ENCODE measurements at regions not wholly inside any gene's neighbourhood (a gene's known extent, or its start where the extent isn't known, plus 50 kb on each side); places are given as distances from the start of the nearest gene placed in this dataset.
"Not testable (repeated sequence)": the region's sequence is repeated elsewhere in the genome, so short reads cannot be mapped to it uniquely, and the experiment has no call there.

DNA sequence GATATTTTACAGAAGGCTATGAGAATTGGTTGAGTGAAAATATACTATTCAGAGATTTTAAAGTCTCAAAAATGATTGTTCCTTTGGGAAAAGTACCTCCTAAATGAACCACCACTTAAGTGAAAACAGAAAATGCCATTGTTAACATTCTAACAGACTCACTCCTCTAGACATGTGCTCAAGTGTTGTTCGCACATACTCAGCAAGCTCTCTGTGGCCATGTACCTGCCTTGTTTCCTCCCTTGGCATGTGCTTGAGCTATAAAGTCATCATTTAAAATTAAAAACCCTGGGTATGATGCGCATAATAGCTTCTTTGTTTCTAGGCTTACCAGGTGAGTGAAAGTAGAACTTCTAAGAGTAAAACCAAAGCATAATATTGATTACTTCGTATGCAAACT lies 343.2 kb upstream of the VRK2 start:
- WGBS, 2 experiments (ENCODE audit: insufficient coverage in 2 of 2) = 86% methylated on average over 1 of the region's 3 CpGs

GRCh38 chr2:57707794-57708193 lies 338.8 kb upstream of the VRK2 start:
- not testable (repeated sequence) for H3K36me3 ChIP-seq (ENCODE audit: control insufficient read depth, insufficient read depth, low read length); H3K9me3 ChIP-seq (ENCODE audit: control insufficient read depth, low read length); H3K27ac ChIP-seq (ENCODE audit: low read depth, low read length, severe bottlenecking); H3K4me1 ChIP-seq (ENCODE audit: control insufficient read depth, insufficient read depth, low read length, poor library complexity, severe bottlenecking); H3K4me3 ChIP-seq (ENCODE audit: extremely low read depth, insufficient read depth, low read length, poor library complexity, severe bottlenecking)
- no CpG with 5 or more reads among the region's 8 CpGs for WGBS, 2 experiments (ENCODE audit: insufficient coverage in 2 of 2)

More for the DNA sequence above, 343.2 kb upstream of the VRK2 start:
- no peak overlapping the region for H3K27ac ChIP-seq (ENCODE audit: low read depth, low read length, severe bottlenecking)
- peaks cover 6% of the 10 kb centered on the region for H3K9me3 ChIP-seq (ENCODE audit: control insufficient read depth, low read length)
- no peak overlapping the region for H3K4me3 ChIP-seq (ENCODE audit: extremely low read depth, insufficient read depth, low read length, poor library complexity, severe bottlenecking)
- H3K36me3 ChIP-seq (ENCODE audit: control insufficient read depth, insufficient read depth, low read length) = no peaks in the 10 kb centered on the region
- peaks cover 18% of the 10 kb centered on the region for H3K4me1 ChIP-seq (ENCODE audit: control insufficient read depth, insufficient read depth, low read length, poor library complexity, severe bottlenecking)

DNA sequence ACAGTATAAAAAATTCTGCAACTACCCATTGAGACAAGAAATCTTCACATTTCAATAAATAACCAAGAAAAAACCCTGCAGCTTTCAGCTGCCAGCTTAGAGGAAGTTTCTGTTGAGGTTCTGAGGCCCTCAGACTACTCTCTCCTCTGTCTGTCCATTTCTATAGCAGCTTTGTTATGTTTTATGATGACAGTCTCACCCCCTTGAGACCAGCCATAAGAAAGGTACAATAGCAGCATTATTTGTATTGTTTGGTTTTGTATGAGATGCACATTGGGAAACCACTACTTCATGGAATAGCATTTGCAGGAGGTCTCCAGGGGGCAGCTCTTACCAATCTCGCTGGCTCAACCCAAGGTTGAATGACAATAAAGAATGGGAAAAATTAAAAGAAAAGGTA lies 334.6 kb upstream of the VRK2 start:
- WGBS, 2 experiments (ENCODE audit: insufficient coverage in 2 of 2) = 86 to 90% methylated on average over 1 of the region's 1 CpG
- Histone ChIP-seq H3K4me3 (ENCODE audit: extremely low read depth, insufficient read depth, low read length, poor library complexity, severe bottlenecking) (no peak overlapping the region), H3K36me3 (ENCODE audit: control insufficient read depth, insufficient read depth, low read length) (no peaks in the 10 kb centered on the region), H3K9me3 (ENCODE audit: control insufficient read depth, low read length) (no peaks in the 10 kb centered on the region), H3K27ac (ENCODE audit: low read depth, low read length, severe bottlenecking) (no peak overlapping the region), H3K4me1 (ENCODE audit: control insufficient read depth, insufficient read depth, low read length, poor library complexity, severe bottlenecking) (no peaks in the 10 kb centered on the region)

- H3K4me3 ChIP-seq (ENCODE audit: extremely low read depth, insufficient read depth, low read length, poor library complexity, severe bottlenecking) = no peak overlapping the region
- WGBS, 2 experiments (ENCODE audit: insufficient coverage in 2 of 2) = 7% methylated on average over 9 to 11 of the region's 16 CpGs
- no peaks in the 10 kb centered on the region for H3K36me3 ChIP-seq (ENCODE audit: control insufficient read depth, insufficient read depth, low read length)
- peak overlapping the region; percentile 54 for H3K27ac ChIP-seq (ENCODE audit: low read depth, low read length, severe bottlenecking)
- H3K4me1 ChIP-seq (ENCODE audit: control insufficient read depth, insufficient read depth, low read length, poor library complexity, severe bottlenecking) = peaks cover 9% of the 10 kb centered on the region
- H3K9me3 ChIP-seq (ENCODE audit: control insufficient read depth, low read length) = no peaks in the 10 kb centered on the region
Observed at GRCh38 chr2:57720728-57721627, 325.6 kb upstream of the VRK2 start.

DNA sequence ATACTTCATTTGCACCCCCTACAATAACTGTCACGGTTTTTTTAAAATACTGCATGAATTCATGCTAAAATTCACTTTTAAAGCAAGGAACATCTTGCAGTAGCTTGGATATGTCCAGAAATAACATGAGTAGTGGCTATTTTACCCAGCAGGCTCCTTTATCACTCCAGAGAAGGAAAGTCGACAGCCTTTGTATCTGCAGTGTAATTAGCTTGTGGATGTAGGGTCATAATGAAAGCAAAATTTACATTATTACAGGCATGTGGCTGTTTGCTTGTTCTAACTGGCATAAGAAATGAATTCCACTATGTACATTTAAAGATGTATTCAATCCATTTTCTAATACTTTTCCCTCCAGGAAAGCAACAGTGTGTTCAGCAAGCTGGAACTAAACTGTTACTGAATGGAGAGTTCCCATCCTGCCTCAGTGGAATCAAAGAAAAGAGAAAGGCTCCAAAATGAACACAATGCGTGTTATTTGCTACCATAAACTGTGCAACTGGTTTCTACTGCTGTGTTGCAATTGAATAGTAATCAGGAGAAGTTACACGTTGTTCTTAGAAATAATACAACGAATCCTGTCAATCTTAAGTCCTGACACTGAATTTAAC lies 321.2 kb upstream of the VRK2 start:
- Histone ChIP-seq H3K4me1 (ENCODE audit: control insufficient read depth, insufficient read depth, low read length, poor library complexity, severe bottlenecking) (peaks cover 9% of the 10 kb centered on the region), H3K27ac (ENCODE audit: low read depth, low read length, severe bottlenecking) (no peak overlapping the region), H3K9me3 (ENCODE audit: control insufficient read depth, low read length) (no peaks in the 10 kb centered on the region), H3K36me3 (ENCODE audit: control insufficient read depth, insufficient read depth, low read length) (no peaks in the 10 kb centered on the region), H3K4me3 (ENCODE audit: extremely low read depth, insufficient read depth, low read length, poor library complexity, severe bottlenecking) (no peak overlapping the region)
- 83 to 95% methylated on average over 2 to 3 of the region's 5 CpGs for WGBS, 2 experiments (ENCODE audit: insufficient coverage in 2 of 2)

- no peaks in the 10 kb centered on the region for H3K9me3 ChIP-seq (ENCODE audit: control insufficient read depth, low read length)
- H3K4me1 ChIP-seq (ENCODE audit: control insufficient read depth, insufficient read depth, low read length, poor library complexity, severe bottlenecking) = peaks cover 5% of the 10 kb centered on the region
- 76% methylated on average over 2 of the region's 4 CpGs for WGBS, 2 experiments (ENCODE audit: insufficient coverage in 2 of 2)
- no peak overlapping the region for H3K4me3 ChIP-seq (ENCODE audit: extremely low read depth, insufficient read depth, low read length, poor library complexity, severe bottlenecking)
- H3K27ac ChIP-seq (ENCODE audit: low read depth, low read length, severe bottlenecking) = no peak overlapping the region
- H3K36me3 ChIP-seq (ENCODE audit: control insufficient read depth, insufficient read depth, low read length) = no peaks in the 10 kb centered on the region
Observed at GRCh38 chr2:57726294-57726693, 320.3 kb upstream of the VRK2 start.

DNA sequence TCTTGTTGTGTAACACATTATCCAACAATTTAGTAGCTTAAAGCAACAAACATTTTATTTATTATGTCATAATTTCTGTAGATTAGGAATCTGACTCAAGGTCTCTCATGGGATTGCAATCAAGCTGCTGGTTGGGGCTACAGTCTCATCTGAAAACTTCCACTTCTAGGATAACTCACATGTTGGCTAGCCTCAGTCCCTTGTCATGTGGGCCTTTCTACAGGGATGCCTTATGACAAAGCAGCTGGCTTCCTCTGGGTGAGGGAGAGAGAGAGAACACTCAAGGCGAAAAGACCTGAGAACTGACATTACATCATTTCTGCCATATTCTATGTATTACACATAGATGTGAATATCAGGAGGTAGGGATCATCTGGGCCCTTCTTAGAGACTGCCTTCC lies 317.9 kb upstream of the VRK2 start:
- Histone ChIP-seq H3K36me3 (ENCODE audit: control insufficient read depth, insufficient read depth, low read length) (no peaks in the 10 kb centered on the region), H3K4me1 (ENCODE audit: control insufficient read depth, insufficient read depth, low read length, poor library complexity, severe bottlenecking) (no peaks in the 10 kb centered on the region), H3K27ac (ENCODE audit: low read depth, low read length, severe bottlenecking) (no peak overlapping the region), H3K4me3 (ENCODE audit: extremely low read depth, insufficient read depth, low read length, poor library complexity, severe bottlenecking) (no peak overlapping the region), H3K9me3 (ENCODE audit: control insufficient read depth, low read length) (no peaks in the 10 kb centered on the region)
- no CpG with 5 or more reads among the region's 1 CpG for WGBS, 2 experiments (ENCODE audit: insufficient coverage in 2 of 2)

- Histone ChIP-seq H3K4me3 (ENCODE audit: extremely low read depth, insufficient read depth, low read length, poor library complexity, severe bottlenecking) (no peak overlapping the region), H3K4me1 (ENCODE audit: control insufficient read depth, insufficient read depth, low read length, poor library complexity, severe bottlenecking) (no peaks in the 10 kb centered on the region), H3K36me3 (ENCODE audit: control insufficient read depth, insufficient read depth, low read length) (no peaks in the 10 kb centered on the region), H3K27ac (ENCODE audit: low read depth, low read length, severe bottlenecking) (no peak overlapping the region), H3K9me3 (ENCODE audit: control insufficient read depth, low read length) (no peaks in the 10 kb centered on the region)
Observed at GRCh38 chr2:57733956-57734355, 312.6 kb upstream of the VRK2 start.

DNA sequence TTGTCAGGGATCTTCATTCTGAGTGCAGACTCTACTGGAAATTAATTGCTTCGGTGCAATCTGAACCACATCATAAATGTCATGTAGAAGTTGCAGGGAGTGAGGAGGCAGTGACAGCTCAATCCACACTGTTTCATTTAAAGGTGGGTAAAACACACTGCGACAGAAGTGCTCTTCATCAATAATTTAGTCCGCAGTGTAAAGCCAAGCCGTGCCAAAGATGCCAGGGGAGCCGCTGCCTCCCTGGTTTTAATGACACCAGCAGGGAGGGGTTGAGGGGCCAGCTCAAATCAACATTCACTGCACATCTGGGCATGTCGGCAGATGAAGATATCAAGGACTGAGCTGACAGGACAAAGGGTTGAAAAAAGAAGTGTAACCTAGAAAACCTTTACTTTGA lies 305.7 kb upstream of the VRK2 start:
- Histone ChIP-seq H3K27ac (ENCODE audit: low read depth, low read length, severe bottlenecking) (no peak overlapping the region), H3K36me3 (ENCODE audit: control insufficient read depth, insufficient read depth, low read length) (no peaks in the 10 kb centered on the region), H3K4me3 (ENCODE audit: extremely low read depth, insufficient read depth, low read length, poor library complexity, severe bottlenecking) (no peak overlapping the region), H3K4me1 (ENCODE audit: control insufficient read depth, insufficient read depth, low read length, poor library complexity, severe bottlenecking) (no peaks in the 10 kb centered on the region), H3K9me3 (ENCODE audit: control insufficient read depth, low read length) (no peaks in the 10 kb centered on the region)
- WGBS, 2 experiments (ENCODE audit: insufficient coverage in 2 of 2) = 93 to 100% methylated on average over 4 of the region's 6 CpGs

GRCh38 chr2:57753636-57754035 lies 293.0 kb upstream of the VRK2 start:
- Histone ChIP-seq H3K27ac (ENCODE audit: low read depth, low read length, severe bottlenecking) (no peak overlapping the region), H3K4me3 (ENCODE audit: extremely low read depth, insufficient read depth, low read length, poor library complexity, severe bottlenecking) (no peak overlapping the region), H3K4me1 (ENCODE audit: control insufficient read depth, insufficient read depth, low read length, poor library complexity, severe bottlenecking) (no peaks in the 10 kb centered on the region), H3K9me3 (ENCODE audit: control insufficient read depth, low read length) (no peaks in the 10 kb centered on the region), H3K36me3 (ENCODE audit: control insufficient read depth, insufficient read depth, low read length) (no peaks in the 10 kb centered on the region)
- no CpG with 5 or more reads among the region's 1 CpG for WGBS, 2 experiments (ENCODE audit: insufficient coverage in 2 of 2)

DNA sequence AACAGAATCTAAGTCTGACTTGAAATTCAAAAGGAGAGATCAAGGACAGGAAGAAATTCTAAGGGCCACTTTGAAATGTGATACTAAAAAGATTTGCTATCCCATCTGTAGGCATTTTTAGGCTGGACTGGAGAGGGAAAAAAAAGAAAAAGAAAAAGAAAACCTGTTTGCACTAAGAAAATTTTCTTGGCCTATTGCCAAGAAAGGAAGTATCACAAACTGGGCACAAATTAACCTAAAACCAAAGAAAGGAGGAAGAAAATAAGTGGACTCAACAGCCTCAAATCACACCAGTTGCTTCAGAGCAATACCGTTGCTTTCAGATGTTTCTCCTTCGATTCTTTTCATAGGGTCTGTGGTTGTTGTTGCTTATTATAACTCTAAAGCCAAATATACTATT lies 287.9 kb upstream of the VRK2 start:
- no peaks in the 10 kb centered on the region for H3K36me3 ChIP-seq (ENCODE audit: control insufficient read depth, insufficient read depth, low read length)
- no peaks in the 10 kb centered on the region for H3K9me3 ChIP-seq (ENCODE audit: control insufficient read depth, low read length)
- WGBS, 2 experiments (ENCODE audit: insufficient coverage in 2 of 2) = no CpG with 5 or more reads among the region's 2 CpGs
- peaks cover 4% of the 10 kb centered on the region for H3K4me1 ChIP-seq (ENCODE audit: control insufficient read depth, insufficient read depth, low read length, poor library complexity, severe bottlenecking)
- no peak overlapping the region for H3K4me3 ChIP-seq (ENCODE audit: extremely low read depth, insufficient read depth, low read length, poor library complexity, severe bottlenecking)
- no peak overlapping the region for H3K27ac ChIP-seq (ENCODE audit: low read depth, low read length, severe bottlenecking)

All from mesodermal cell (in vitro differentiated cells).